GM12873 (cell line): ENCODE measurements at regions not wholly inside any gene's neighbourhood (a gene's known extent, or its start where the extent isn't known, plus 50 kb on each side); places are given as distances from the start of the nearest gene placed in this dataset.

Experiments used
- TF ChIP-seq, protein P1 (sequence below): IDR thresholded peaks from 2 replicates; pipeline ENCODE4 v1.5.1; 2012; ENCODE audit warnings: low read depth, mild to moderate bottlenecking, moderate library complexity, low read length, control low read depth; ENCODE audit not compliant: insufficient read depth; ENCODE audit errors: missing control alignments

GRCh38 chr20:40902661-40903060, 126.0 kb upstream of the TOP1 start:
- TF ChIP-seq, protein P1, sequence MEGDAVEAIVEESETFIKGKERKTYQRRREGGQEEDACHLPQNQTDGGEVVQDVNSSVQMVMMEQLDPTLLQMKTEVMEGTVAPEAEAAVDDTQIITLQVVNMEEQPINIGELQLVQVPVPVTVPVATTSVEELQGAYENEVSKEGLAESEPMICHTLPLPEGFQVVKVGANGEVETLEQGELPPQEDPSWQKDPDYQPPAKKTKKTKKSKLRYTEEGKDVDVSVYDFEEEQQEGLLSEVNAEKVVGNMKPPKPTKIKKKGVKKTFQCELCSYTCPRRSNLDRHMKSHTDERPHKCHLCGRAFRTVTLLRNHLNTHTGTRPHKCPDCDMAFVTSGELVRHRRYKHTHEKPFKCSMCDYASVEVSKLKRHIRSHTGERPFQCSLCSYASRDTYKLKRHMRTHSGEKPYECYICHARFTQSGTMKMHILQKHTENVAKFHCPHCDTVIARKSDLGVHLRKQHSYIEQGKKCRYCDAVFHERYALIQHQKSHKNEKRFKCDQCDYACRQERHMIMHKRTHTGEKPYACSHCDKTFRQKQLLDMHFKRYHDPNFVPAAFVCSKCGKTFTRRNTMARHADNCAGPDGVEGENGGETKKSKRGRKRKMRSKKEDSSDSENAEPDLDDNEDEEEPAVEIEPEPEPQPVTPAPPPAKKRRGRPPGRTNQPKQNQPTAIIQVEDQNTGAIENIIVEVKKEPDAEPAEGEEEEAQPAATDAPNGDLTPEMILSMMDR = no peak

- TF ChIP-seq, protein P1 = no peak
Observed at GRCh38 chr20:40908309-40908708, 120.3 kb upstream of the TOP1 start.

DNA sequence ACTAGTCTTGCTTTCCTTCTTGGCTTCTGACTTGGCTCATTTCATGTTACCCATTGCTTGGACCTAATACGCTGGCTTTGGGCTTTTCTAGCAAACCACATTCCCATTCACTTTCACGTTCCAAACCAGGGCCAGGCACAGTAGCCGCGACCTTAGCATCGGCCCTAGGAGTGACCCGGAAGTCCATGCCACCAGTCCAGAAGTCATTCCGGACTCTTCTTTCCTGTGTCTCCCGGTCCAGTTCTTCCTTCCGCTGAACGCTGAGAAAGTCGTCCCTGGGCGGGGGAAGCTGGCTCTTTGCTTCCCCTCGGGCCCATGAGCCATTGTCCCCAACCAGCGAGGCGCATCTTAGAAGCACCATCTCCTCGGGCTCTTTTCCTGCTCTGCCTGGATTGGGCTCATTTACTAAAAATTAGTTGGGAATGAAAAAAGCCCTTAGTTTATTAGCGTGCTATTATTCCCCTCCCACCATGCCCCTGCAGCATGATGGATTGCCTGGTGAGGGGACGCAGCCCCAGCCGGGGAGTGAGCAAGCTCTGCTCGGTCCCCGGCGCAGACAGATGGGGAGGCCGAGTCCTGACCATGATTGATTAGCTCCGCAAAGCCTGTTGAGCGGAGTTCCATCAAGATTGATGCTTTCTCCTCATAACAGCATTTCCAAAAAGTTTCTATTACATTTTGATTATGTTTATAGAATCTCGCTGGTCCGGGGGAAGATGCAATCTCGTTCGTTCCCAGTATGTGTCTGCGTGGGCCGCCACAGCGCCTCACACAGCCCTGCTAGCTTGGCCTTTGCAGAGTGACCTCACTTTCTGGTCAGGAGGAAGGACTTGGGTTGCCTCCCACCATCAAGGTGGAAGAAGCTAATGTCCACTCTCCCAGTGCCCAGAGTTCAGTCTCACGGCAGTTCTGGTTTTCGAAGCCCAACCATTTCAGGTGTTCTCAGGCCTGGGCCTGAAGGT, 115.1 kb upstream of the TOP1 start:
- TF ChIP-seq, protein P1 = no peak

DNA sequence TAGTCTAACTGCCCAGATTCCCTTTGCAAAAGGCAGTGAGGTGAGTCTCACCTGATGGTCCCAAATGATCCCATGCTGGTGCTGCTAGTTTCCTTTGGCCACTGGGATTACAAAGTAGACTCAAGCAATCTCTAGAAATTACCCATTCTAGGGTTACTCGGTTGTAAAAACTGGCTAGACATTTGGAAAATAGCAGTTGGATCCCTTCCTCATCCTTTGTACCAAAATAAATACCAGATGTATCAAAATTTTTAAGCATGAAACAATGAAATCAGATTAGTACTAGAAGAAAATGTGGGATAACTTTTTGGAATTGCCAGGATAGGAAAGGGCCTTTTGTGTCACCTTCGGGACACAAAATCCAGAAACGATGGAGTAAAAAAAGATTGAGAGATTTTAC, 112.9 kb upstream of the TOP1 start:
- TF ChIP-seq, protein P1 = no peak

GRCh38 chr20:40916276-40916675, 112.3 kb upstream of the TOP1 start:
- TF ChIP-seq, protein P1 = no peak

DNA sequence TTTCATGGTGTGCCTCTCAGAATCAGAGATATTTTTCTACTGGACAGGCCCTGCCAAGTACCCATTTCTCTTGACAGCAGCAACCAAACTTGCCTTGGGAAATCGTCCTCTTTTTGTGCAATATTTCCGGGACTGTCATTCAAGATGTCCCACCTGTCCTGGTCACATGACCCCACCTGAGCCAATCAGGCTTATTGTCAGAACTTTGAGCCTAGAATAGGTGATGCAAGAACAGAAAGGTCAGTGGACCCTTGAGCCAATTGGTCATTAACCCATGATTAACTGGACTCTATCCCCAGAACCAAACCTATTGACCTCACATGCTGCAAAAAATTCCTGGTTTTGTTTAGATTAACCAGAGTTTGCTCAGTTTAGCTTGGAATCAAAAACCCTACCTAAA, 108.3 kb upstream of the TOP1 start:
- TF ChIP-seq, protein P1 = no peak

DNA sequence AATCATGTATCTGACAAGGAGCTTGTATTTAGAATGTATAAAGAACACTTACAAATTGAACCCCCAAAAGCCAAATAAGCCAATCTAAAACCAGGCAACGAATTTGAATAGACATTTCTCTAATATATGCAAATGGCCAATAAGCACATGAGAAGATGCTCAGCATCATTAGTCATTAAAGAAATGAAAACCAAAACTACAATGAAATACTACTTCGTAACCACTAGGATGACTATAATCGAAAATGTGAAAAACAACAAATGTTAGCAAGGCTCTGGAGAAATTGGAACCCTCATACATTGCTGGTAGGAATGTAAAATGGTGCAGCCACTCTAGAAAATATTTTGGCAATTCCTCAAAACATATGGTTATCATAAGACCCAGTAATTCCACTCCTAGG, 105.8 kb upstream of the TOP1 start:
- TF ChIP-seq, protein P1 = no peak
